Osteoblast (primary cell): ENCODE measurements at regions not wholly inside any gene's neighbourhood (a gene's known extent, or its start where the extent isn't known, plus 50 kb on each side); places are given as distances from the start of the nearest gene placed in this dataset.

Source experiments
- DNase-seq: peaks from one replicate; pipeline ENCODE4 v3.0.0; 2011; ENCODE audit warnings: low spot score, mixed read lengths; ENCODE audit not compliant: insufficient read length; ENCODE audit errors: missing footprints
- H2AFZ ChIP-seq: 2 replicates; pipeline ENCODE4 v1.6.0; 2011; ENCODE audit warnings: mild to moderate bottlenecking, low read length
- H3K27ac ChIP-seq: 2 replicates; pipeline ENCODE4 v1.5.1; 2011; ENCODE audit warnings: mild to moderate bottlenecking, low read depth, low read length, moderate library complexity
- H3K27me3 ChIP-seq: 2 replicates; pipeline ENCODE4 v1.6.0; 2012; ENCODE audit warnings: mild to moderate bottlenecking, control low read depth, inconsistent platforms, low read length, moderate library complexity; ENCODE audit not compliant: insufficient read depth
- H3K36me3 ChIP-seq: 2 replicates; pipeline ENCODE4 v1.5.1; 2011; ENCODE audit warnings: mild to moderate bottlenecking, low read length, control low read depth, moderate library complexity; ENCODE audit not compliant: insufficient read depth
- H3K4me1 ChIP-seq: 2 replicates; pipeline ENCODE4 v1.5.1; 2011; ENCODE audit warnings: mild to moderate bottlenecking, low read length, control low read depth, moderate library complexity; ENCODE audit not compliant: insufficient read depth
- H3K4me2 ChIP-seq: 2 replicates; pipeline ENCODE4 v1.6.0; 2011; ENCODE audit warnings: mild to moderate bottlenecking, low read length; ENCODE audit not compliant: insufficient read depth
- H3K4me3 ChIP-seq: fragments of 200-600 bp; sonication (generic); 3 replicates; pipeline ENCODE4 v1.5.1; 2012; ENCODE audit warnings: mild to moderate bottlenecking, low read length, inconsistent platforms; ENCODE audit not compliant: insufficient read depth
- H3K79me2 ChIP-seq: 2 replicates; pipeline ENCODE4 v1.6.0; 2012; ENCODE audit warnings: mild to moderate bottlenecking, low read length, control low read depth, inconsistent platforms; ENCODE audit not compliant: insufficient read depth
- H3K9me3 ChIP-seq: 2 replicates; pipeline ENCODE4 v1.5.1; 2011; ENCODE audit warnings: low read depth, low read length, control low read depth
- H4K20me1 ChIP-seq: 2 replicates; pipeline ENCODE4 v1.6.0; 2012; ENCODE audit warnings: mild to moderate bottlenecking, low read length, control low read depth; ENCODE audit not compliant: insufficient read depth
- TF ChIP-seq, protein P1 (sequence below): IDR thresholded peaks from 2 replicates; pipeline ENCODE4 v1.5.1; 2011; ENCODE audit warnings: mild to moderate bottlenecking, low read depth, low read length, moderate library complexity; ENCODE audit errors: extremely low read depth

DNA sequence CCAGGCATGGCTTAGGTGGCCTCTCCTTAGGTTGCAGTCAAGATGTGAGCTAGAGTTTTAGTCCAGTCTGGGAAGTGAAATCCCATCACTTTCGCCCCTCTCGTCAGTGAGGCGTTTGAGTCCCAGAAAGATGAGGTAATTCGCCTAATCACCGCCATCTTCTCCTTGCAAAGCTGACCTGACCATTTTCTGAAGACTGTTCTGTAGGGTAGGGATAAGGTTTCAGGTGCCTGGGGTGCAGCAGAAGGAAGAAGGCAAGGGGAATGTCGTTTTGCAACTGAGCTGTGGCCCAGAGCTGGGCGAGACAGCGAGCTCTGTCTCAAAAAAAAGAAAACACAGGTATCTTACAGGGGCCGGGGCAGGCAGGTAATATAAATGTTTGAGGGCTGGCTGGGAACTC lies 61.7 kb upstream of the CECR2 start:
- Histone ChIP-seq H3K9me3 (no peaks in the 10 kb centered on the region), H3K79me2 (no peaks in the 10 kb centered on the region), H3K27me3 (no peaks in the 10 kb centered on the region), H4K20me1 (no peaks in the 10 kb centered on the region), H3K36me3 (no peaks in the 10 kb centered on the region), H3K4me2 (no peak overlapping the region), H3K27ac (no peak overlapping the region), H3K4me3 (no peak overlapping the region), H3K4me1 (no peaks in the 10 kb centered on the region), H2AFZ (no peak overlapping the region)
- DNase-seq: no peak
- TF ChIP-seq, protein P1, sequence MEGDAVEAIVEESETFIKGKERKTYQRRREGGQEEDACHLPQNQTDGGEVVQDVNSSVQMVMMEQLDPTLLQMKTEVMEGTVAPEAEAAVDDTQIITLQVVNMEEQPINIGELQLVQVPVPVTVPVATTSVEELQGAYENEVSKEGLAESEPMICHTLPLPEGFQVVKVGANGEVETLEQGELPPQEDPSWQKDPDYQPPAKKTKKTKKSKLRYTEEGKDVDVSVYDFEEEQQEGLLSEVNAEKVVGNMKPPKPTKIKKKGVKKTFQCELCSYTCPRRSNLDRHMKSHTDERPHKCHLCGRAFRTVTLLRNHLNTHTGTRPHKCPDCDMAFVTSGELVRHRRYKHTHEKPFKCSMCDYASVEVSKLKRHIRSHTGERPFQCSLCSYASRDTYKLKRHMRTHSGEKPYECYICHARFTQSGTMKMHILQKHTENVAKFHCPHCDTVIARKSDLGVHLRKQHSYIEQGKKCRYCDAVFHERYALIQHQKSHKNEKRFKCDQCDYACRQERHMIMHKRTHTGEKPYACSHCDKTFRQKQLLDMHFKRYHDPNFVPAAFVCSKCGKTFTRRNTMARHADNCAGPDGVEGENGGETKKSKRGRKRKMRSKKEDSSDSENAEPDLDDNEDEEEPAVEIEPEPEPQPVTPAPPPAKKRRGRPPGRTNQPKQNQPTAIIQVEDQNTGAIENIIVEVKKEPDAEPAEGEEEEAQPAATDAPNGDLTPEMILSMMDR: no peak

DNA sequence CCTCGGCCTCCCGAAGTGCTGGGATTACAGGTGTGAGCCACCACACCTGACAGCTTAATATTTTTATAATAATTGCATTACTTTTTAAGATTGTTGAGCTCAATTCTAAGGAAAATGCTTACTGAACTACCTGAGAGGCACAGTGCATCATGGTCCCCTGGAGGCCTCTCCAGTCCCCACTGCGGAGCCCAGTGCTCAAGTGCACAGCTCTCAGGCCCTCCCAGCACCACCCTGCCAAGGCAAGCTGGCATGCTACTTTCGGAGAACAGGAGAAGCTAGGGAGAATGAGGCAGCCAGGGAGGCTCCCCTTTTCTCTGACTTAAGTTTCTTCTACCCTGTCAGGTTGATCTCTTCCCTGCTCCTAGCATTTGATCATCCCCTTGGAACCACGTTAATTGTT lies 64.2 kb upstream of the CECR2 start:
- TF ChIP-seq, protein P1: no peak
- H3K4me2 ChIP-seq: no peak overlapping the region
- H3K27ac ChIP-seq: no peak overlapping the region
- no peaks in the 10 kb centered on the region for H3K27me3 ChIP-seq
- H3K4me3 ChIP-seq: no peak overlapping the region
- H3K4me1 ChIP-seq: no peaks in the 10 kb centered on the region
- DNase-seq: no peak
- H3K9me3 ChIP-seq: no peaks in the 10 kb centered on the region
- H2AFZ ChIP-seq: no peak overlapping the region
- no peaks in the 10 kb centered on the region for H3K36me3 ChIP-seq
- no peaks in the 10 kb centered on the region for H4K20me1 ChIP-seq
- H3K79me2 ChIP-seq: no peaks in the 10 kb centered on the region

DNA sequence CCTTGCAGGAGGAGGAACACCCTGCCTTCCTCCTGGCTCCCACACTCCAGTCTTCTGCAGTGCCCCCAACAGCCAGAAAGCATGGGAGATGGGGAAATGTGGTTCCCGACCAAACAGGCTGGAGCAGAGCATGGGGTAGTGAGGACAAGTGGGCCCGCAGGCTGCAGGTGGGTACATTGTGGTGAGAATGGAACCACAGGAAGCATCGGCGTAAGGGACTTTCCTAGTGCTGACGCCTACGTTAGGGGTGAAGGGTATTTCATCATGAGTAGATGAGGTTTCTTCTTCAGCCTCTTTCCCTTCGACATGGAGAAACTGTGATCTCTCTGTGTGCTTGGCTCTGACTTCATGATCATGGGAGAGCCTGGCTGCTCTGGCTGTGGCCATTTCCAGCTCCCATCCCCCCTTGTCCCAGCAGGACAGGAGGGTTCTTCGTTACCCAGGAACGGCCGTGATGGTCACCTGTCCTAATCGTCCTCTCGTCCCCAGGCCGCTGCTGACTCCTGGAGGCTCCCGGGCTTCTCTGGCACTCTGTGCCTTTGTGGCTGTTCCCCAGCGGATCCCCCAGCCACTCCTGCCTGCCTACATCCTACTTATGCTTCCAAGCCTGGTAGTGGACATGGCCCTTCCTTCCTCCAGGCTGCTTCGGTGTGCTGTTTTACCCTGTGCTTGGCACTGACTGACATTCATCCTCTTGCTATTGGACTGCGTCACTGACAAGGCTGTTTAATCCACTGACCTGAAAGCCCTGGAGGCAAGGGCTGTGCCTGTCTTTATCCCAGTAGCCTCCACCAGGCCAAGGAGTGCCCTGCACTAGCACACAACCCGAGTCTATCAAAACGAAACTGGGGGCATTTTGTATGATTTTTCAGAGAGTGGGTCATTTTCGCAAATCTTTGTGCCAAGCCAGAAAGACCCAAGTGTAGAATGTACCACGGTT lies 65.2 kb upstream of the CECR2 start:
- no peaks in the 10 kb centered on the region for H3K9me3 ChIP-seq
- TF ChIP-seq, protein P1: no peak
- H3K27me3 ChIP-seq: no peaks in the 10 kb centered on the region
- no peak overlapping the region for H3K4me2 ChIP-seq
- H2AFZ ChIP-seq: no peak overlapping the region
- no peaks in the 10 kb centered on the region for H3K4me1 ChIP-seq
- no peaks in the 10 kb centered on the region for H3K79me2 ChIP-seq
- no peak overlapping the region for H3K4me3 ChIP-seq
- no peaks in the 10 kb centered on the region for H4K20me1 ChIP-seq
- no peak for DNase-seq
- no peaks in the 10 kb centered on the region for H3K36me3 ChIP-seq
- H3K27ac ChIP-seq: no peak overlapping the region

DNA sequence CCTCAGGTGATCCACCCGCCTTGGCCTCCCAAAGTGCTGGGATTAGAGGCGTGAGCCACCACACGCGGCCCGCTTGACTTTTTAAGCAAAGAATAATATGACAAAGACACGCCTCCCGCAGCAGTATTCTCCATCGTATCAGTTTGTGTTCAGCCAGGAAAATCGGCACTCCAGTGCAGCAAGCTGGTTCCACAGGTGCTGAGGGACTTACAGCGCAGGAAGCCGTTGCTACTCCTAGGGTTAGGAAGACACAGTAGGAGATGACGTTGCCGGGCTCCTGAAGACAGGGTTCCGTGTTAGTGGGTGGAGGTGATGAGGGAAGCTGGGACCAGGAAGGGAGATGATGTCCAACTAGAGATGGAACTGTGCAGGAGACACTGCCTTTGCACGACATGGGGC lies 65.8 kb upstream of the CECR2 start:
- H3K36me3 ChIP-seq: no peaks in the 10 kb centered on the region
- DNase-seq: no peak
- no peak overlapping the region for H3K4me2 ChIP-seq
- no peak overlapping the region for H3K27ac ChIP-seq
- H2AFZ ChIP-seq: no peak overlapping the region
- TF ChIP-seq, protein P1: no peak
- H3K4me3 ChIP-seq: no peak overlapping the region
- H4K20me1 ChIP-seq: no peaks in the 10 kb centered on the region
- no peaks in the 10 kb centered on the region for H3K79me2 ChIP-seq
- H3K4me1 ChIP-seq: no peaks in the 10 kb centered on the region
- no peaks in the 10 kb centered on the region for H3K27me3 ChIP-seq
- H3K9me3 ChIP-seq: no peaks in the 10 kb centered on the region
